ENCODE measurements at regions not wholly inside any gene's neighbourhood (a gene's known extent, or its start where the extent isn't known, plus 50 kb on each side); places are given as distances from the start of the nearest gene placed in this dataset.
"Not testable (repeated sequence)": the region's sequence is repeated elsewhere in the genome, so short reads cannot be mapped to it uniquely, and the experiment has no call there.

DNA sequence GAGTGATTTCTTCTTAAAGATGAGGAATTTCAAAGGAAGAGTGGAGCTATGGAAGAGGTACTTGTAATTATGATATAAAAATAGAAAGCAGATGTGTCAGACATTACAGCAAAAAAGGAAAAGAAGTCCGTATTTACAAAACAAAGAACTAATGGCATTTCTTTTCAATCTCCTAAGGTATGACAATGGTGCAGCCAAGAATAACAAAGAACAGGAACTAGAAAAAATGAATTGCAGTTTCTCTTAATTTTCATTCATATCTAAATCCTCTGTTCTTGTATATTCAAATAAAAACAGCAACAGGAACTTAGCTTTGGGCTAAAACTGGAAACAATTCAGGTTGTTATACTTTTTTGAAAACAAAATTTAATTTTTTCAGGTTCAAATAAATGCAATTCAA, 105.1 kb downstream of the SPRY1 start:
- no peak for DNase-seq

DNA sequence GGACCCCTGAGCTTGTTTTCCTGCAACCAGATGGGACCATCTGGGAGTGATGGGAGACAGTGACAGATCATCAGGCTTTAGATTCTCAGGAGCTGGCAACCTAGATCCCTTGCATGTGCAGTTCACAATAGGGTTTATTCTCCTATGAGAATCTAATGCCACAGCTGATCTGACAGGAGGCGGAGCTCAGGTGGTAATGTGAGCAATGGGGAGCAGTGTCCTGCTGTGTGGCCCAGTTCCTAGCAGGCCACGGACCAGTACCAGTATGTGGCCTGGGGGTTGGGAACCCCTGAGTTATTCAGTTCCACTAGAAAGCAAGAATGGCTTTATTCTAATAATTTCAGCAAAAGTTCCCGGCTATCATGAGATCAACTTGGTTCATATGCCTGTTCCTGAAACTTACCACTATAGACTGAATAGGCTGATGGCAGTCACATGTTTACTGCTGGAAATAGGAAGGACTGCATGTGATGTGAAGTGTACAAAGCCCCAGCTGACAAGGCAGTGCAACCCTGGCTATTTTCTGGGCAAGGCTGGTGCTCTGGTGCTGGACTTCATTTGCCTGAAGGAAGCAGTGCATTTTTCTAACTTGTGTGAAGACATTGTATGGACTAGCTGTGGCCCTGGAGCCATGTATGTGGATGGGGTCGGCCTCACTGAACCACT, 107.2 kb downstream of the SPRY1 start:
- peak; percentile 64 for DNase-seq

DNA sequence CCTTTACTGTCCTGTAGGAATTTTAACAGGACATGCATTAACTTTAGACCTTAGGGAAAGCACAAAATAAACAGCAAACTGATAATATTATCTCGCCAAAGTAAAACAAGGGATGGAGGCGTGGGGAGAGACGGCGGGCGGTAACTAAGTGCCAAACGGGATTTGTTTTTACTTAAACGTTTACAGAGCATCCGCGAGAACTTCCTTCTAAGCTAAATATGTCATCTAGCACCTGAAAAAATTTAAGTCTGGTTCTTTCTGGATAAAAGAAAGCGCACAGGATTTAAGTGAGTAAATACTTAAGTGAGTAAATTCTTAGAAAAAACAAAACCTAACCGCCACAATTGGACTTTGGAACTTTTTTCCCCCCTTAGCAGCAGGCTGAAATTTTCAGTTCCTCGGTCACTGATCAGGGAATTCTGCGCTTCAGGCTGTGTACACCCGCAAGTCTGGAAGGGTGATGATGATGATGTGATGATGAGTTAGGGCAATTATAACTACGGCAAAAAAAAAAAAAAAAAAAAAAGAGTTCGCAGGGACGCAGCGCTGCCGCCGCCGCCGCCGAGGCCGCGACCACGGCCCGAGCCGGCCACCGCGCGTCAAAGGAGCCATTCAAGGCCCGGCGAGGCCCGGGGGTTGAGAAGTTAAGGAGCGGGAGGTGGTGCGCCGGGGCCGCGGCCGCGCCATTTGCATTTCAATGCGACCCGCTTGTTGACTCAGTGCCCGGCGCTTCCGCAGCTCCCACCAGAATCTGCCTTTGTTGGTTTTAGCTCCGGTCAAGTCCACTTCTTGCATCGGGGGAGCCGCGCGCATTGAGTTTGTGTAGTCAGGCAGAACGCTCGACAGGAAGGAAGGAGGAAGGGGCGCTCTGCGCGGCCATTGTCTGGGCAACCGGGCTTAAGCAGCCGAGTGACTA, 108.8 kb downstream of the SPRY1 start:
- DNase-seq: peak; percentile 44

DNA sequence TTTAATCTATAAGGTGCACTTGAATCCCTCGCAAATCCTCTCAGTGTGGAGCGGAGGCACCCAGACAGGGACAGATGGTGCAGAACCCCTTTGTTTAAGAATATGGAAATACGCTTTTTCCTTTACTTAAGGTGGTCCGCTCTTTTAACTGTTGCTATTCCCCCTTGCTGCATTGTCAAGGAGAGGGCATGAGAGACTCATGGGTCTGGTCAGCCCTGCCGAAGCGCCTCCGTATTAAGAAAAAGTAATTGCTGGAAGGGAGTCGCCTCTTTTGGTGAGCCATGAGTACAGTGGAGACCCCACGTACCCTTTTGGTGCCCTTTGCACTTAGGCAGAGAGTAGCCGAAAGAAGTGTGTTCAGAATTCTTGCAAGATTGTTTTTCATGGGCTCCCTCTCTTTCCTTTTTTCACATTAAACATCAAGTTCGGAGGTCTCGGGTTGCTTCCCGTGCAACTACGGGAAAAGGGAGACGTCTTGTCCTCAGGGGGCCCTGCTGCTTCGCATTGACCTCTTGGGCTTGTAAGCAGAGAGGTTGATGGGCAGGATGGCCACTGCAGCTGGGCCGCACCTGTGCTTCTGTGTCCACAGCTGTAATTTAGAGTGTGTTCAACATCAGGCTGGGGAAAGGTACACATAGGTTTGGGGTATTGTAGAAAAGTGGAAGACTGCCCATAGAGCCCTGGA, 109.6 kb downstream of the SPRY1 start:
- no peak for DNase-seq

DNA sequence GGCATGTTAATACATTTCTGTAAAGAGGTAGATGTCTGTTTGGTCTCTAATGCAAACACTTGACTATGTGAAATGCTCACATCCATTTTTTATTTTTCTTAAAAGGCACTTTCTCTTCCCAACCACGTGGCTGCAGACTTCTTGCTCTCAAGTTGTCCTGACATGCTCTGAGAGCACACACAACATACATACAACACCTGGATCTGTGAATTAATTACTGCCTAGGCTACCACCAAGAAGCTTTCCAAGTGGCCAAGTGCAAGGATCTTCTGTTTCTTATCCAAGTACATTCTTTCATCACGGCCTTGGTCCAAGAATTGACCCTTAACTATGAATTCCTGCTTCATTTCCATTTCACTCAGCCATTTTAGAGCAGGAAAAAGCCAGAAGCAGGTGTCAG, 110.8 kb downstream of the SPRY1 start:
- DNase-seq: no peak

DNA sequence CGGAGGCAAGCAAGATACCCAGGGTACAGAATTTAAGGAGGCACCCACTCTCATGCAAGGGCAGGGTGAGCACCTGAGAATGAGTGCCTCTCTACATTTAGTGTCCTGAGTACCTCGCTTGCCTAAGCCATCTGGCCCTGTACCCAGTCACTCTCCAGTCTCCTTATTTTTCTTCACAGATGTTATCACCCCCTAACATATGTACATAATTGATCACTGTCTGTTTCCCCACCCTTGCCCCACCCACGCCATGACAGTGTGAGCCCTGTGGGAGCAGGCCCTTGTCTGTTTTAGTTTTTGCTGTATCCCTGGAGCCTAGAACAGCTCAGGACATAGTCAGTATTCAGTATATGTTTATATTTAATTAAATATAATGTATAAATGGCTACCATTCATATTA, 113.6 kb downstream of the SPRY1 start:
- DNase-seq: no peak

DNA sequence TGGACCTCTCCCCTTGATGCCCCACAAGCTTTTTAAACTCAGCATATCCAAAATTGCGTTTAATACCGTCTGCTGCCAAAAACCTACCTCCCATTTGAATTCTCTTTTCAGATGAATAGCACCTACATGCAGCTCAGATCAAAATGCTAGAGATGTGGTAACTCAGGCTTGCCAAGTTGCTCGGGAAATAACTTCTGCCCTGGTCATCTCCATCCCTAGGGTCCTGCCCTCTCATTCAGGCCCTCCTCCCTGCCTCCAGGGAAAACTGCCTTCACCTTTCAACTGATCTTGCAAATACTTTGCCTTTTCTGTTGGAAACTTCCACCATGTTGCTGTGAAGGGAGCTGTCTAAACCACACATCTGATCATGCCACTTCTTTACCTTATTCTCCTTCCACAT, 114.1 kb downstream of the SPRY1 start:
- no peak for DNase-seq

DNA sequence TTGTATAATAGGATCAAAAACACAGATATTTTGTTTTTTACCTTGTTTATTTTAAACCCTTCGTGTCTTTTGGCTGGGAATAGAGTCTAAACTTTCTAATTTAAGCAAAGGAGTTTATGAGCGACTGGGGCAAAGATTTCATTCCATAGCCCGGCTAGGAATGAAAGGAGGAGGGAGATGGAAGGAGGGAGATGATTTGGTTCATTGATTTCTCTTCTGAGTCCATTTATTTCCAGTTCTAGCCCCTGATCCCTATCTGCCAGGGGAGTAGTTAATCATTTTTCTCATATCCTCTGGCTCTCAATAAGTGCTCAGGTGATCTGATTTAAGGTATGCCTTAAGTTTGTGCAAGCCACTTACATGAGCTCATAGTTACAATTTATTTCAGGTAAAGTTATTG, 120.0 kb downstream of the SPRY1 start:
- DNase-seq: no peak

DNA sequence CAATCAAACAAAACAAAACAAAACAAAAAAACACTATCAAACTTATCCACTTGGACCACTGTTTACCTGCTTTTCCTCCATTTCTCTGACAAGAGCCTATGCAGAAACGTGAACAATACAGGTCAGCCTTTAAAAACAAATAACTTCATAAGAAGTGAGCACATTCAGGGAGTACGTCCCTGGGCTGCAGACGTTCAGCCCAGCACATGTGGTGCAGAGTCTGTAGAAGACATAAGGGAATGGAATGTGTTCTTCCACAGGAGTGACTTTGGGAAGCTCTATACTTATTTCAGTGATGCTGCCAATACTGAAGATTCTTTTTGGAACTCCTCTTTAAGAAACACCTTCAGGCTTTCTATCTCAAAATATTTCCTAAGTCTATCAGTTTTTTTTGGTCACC, 120.6 kb downstream of the SPRY1 start:
- no peak for DNase-seq

DNA sequence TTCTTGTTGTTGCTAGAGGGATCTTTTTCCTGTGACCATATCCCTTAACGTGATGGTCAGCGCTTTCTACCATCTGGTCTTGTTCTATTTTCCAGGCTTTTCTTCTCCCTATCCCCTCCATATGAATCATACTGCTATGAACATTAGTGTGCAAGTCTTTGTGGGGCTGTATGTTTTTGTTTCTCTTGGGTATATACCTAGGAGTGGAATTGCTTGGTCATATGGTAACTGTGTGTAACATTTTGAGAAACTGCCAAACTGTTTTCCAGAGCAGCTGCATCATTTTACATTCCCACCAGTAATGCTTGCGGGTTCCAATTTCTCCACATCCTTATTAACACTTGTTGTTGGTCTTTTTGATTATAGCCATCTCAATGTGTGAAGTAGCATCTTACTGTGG, 121.4 kb downstream of the SPRY1 start:
- DNase-seq: no peak

DNA sequence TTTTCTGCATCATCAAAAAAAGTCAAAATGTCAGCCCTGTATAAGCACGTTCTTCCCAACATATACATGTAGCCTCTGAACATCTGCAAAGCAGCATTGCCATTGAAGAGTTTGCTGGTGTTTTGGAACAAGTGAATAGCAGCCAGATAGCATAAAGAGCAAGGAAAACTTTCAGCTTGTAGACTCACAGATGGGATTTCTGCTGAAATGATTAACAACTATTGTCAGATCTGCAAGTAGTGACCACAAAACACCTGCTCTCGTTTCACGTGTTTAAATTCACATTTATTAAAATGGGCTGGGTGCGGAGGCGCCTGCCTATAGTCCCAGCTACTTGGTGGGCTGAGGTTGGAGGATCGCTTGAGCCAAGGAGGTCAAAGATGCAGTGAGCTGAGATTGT, 123.7 kb downstream of the SPRY1 start:
- DNase-seq: no peak

DNA sequence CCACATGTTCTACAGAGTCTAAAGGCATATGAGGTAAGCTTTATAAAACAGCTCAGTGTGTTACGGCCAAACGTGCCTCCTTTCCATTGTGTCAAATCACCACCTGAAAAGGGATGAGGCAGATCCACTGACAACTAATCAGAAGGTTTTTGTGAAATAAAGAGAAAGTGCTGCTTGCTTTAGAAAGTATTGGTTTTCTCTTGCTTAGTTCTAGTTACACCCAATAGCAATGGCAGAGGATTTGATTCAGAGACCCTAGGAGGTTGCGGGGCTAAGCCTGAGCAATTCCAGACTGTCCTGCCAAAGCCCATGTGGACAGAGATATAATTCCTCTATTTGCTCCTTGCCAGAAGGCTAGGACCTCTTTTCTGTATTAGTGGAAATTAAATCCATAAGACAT, 125.5 kb downstream of the SPRY1 start:
- DNase-seq: no peak

DNA sequence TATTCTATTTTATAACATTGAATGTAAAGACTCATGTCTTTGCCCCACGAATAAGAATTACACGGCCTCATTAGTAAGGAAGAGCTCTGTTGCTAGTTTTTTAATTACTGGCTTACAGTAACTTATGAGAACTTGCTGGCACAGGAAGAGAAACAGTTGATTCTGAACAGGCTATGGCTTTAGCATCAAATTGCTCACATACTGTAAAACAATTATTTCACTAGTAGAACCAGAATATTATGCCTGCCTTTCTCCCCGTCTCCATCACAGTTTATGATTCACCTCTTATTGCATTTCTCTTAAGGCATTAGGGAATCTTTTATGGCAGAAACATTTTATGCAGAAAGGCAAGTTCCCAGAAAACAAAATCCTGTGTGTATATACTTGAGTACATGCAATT, 126.1 kb downstream of the SPRY1 start:
- no peak for DNase-seq

DNA sequence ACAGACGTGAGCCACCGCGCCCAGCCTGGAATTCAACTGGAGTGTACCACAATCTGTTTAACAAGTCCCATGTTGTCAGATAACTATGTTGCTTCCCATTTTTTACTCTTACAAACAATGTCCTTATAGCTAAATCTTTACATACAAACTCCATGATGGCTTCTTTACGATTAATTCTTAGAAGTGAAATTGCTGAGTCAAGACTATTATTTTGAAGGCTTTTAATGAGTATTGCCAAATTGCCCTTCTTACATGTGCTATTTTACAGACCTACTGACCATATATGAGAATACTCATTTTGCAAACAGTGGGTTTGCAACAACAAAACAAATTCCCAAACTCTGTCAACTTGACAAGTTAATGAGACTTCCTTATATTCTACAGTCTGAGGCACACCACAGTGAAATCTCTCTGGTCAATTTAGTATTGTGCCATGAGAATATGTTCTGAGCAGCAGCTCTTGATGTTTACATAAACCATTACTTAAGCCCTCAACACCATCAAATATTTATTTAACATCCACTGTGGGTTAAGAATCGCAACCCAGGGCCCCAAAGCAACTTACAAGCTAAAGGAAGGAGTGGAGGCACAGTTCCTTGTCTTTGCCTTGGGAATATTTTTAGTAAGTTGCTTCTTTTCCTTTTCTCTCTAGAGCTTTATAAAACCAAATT, 128.5 kb downstream of the SPRY1 start:
- DNase-seq: no peak

DNA sequence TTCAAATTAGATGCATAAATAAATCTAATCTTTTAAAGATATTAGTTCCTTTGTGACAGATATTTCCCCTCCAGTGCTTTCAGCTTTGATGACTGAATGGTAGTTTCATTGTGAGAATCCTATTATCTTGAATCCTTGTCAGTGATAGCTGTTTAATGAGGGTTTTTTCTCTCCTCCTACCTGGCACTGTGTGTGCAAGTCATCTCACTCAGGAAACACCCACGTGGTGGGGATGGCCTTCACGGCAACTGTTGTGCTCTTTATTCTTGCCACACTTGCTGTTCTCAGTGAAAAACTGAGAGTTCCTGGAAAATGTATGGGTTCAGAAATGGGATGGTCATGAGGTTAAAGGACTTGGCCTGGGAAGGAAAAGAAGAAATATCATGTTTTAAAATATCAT, 129.9 kb downstream of the SPRY1 start:
- no peak for DNase-seq

DNA sequence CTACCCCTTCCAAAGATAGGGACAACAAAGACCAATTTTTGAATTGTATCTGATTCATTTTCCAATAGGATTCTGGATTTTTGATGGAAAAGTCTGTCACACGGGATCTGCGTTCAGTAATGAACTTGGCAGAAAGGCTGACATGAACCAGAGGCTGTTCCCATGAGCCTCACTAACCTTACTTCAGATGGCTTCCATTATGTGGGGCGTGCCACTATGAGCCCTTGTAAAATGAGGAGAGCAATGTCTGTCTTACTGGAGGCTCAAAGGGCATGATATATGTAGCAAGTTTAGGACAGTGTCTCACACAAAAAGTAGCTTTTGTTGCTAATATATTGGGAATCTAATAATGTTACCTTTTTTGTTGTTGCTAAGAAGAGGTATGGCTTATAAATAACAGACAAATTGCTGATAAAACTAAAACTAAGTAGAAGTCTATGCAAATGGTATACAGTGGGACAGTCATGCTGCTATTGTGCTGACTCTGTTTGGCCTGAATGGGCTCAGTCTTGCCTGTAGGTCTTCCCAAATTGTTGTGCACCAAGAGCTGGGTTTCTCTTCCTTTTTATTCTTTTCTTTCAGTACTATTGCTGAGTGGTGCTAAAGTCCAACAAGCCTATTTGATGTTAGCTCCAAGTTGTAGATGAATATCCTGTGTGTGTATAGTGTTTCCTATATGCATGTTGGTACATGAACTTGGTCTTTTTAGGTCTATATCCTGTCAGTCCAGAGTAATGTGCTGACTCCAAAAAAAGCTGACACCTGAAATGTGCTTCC, 132.1 kb downstream of the SPRY1 start:
- no peak for DNase-seq

DNA sequence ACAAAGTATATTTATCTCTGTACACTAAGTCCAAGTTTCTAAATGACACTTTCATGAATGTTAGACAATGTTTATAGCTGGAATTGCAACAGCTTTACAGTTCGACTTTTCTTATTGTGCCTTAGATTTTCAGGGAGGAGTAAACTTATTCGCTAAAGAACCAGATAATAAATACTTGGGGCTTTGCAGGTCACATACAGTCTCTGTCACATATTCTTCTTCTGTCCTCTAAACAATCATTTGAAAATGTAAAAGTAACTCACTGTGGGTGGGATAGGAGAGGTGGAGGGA, 132.6 kb downstream of the SPRY1 start:
- DNase-seq: no peak

DNA sequence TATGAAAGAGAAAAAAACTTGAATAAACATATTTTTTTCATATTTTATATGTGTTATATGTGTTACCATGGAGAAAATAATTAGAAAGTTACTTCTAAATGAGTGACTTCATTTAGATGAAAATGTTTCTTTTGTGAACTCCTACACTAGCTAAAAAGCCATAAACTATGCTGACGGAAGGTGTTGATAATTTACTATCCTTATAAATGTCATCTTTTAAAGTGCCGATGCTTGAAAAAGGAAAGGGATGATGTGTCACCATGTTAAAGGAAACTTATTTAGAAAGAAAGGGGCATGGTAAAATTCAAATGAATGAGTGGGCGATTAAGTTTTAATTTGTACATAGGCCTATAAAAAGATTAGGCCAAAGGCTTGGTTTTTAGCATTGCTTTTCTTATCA, 133.8 kb downstream of the SPRY1 start:
- no peak for DNase-seq

DNA sequence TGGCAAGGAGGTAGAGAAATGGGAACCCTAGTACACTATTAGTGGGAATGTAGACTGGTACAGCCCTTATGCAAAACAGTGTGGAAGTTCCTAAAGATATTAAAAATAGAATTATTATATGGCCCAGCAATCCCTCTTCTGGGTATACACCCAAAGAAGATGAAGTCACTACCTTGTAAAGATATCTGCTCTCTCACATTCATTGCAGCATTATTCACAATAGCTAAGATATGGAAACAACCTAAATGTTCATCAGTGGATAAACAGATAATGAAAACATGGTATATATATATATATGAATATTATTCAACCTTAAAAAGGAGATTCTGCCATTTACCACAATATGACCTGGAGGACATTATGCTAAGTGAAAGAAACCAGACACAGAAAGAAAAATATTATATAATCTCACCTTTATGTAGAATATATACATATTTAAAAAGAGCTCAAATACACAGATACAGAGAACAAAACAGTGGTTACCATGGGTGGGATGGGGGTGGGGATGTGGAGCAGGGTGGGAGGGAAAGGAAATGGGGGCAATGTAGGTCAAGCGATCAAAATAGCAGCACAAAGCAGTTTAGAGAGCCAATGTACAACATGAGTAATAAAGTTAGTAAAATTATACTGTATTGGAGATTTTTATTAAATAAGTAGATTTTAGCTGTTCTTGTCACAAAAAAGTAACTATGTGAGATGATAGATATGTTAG, 138.6 kb downstream of the SPRY1 start:
- no peak for DNase-seq

DNA sequence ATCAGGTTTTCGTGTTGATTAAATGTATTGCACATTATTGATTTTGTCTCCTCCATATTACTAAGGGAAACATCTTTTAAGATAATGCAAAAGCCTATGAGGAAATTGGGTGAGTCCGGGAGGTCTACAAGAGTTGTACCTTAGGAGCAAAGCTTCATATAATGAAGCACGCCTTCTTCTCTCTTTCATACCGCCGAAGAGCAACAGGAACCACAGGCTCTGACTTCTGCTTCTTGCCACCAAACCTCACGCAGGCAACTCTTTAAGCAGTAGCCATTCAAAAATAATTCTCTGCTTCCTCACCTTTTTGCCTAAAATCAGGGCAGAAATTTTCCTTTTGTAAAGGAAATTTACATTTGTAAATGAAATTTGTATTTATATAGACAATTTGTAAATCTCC, 139.6 kb downstream of the SPRY1 start:
- peak; percentile 9 for DNase-seq

DNA sequence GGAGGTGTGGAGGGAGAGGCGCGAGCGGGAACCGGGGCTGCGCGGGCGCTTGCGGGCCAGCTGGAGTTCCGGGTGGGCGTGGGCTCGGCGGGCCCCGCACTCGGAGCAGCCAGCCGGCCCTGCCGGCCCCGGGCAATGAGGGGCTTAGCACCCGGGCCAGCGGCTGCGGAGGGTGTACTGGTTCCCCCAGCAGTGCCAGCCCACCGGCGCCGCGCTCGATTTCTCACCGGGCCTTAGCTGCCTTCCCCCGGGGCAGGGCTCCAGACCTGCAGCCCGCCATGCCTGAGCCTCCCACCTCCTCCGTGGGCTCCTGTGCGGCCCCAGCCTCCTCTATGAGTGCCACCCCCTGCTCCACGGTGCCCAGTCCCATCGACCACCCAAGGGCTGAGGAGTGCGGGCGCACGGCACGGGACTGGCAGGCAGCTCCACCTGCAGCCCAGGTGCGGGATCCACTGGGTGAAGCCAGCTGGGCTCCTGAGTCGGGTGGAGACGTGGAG, 141.4 kb downstream of the SPRY1 start:
- DNase-seq: not testable (repeated sequence)
